ENCODE measurements at regions not wholly inside any gene's neighbourhood (a gene's known extent, or its start where the extent isn't known, plus 50 kb on each side); places are given as distances from the start of the nearest gene placed in this dataset.
"Not testable (repeated sequence)": the region's sequence is repeated elsewhere in the genome, so short reads cannot be mapped to it uniquely, and the experiment has no call there.

- H3K4me3 ChIP-seq (ENCODE audit: low read depth, low read length); H3K36me3 ChIP-seq (ENCODE audit: insufficient read depth, low read length); H2AFZ ChIP-seq (ENCODE audit: low read length, unreplicated experiment); H3K27me3 ChIP-seq (ENCODE audit: insufficient read depth, low read length); H3K4me1 ChIP-seq (ENCODE audit: control insufficient read depth, insufficient read depth, low read length, unreplicated experiment); H3K27ac ChIP-seq (ENCODE audit: low read depth, low read length); H3K79me2 ChIP-seq (ENCODE audit: control insufficient read depth, insufficient read depth, low read length, unreplicated experiment): not testable (repeated sequence)
Measured at GRCh38 chr19:20272627-20273010, 105.6 kb downstream of the ZNF486 start.

GRCh38 chr19:20271927-20272626, 105.1 kb downstream of the ZNF486 start:
- H3K27me3 ChIP-seq (ENCODE audit: insufficient read depth, low read length); H3K27ac ChIP-seq (ENCODE audit: low read depth, low read length); H3K36me3 ChIP-seq (ENCODE audit: insufficient read depth, low read length); H2AFZ ChIP-seq (ENCODE audit: low read length, unreplicated experiment); H3K4me1 ChIP-seq (ENCODE audit: control insufficient read depth, insufficient read depth, low read length, unreplicated experiment); H3K4me3 ChIP-seq (ENCODE audit: low read depth, low read length); H3K79me2 ChIP-seq (ENCODE audit: control insufficient read depth, insufficient read depth, low read length, unreplicated experiment): not testable (repeated sequence)

- no peak overlapping the region for H3K4me3 ChIP-seq (ENCODE audit: low read depth, low read length)
- no peak overlapping the region for H3K27ac ChIP-seq (ENCODE audit: low read depth, low read length)
- no peak overlapping the region for H2AFZ ChIP-seq (ENCODE audit: low read length, unreplicated experiment)
- no peaks in the 10 kb centered on the region for H3K36me3 ChIP-seq (ENCODE audit: insufficient read depth, low read length)
- H3K79me2 ChIP-seq (ENCODE audit: control insufficient read depth, insufficient read depth, low read length, unreplicated experiment) = no peaks in the 10 kb centered on the region
- H3K4me1 ChIP-seq (ENCODE audit: control insufficient read depth, insufficient read depth, low read length, unreplicated experiment) = no peaks in the 10 kb centered on the region
- H3K27me3 ChIP-seq (ENCODE audit: insufficient read depth, low read length) = no peaks in the 10 kb centered on the region
Measured at GRCh38 chr19:20271215-20271926, 104.4 kb downstream of the ZNF486 start.

GRCh38 chr19:20269461-20269860, 102.4 kb downstream of the ZNF486 start:
- H3K4me3 ChIP-seq (ENCODE audit: low read depth, low read length) = no peak overlapping the region
- H2AFZ ChIP-seq (ENCODE audit: low read length, unreplicated experiment) = no peak overlapping the region
- no peak overlapping the region for H3K27ac ChIP-seq (ENCODE audit: low read depth, low read length)
- H3K27me3 ChIP-seq (ENCODE audit: insufficient read depth, low read length) = no peaks in the 10 kb centered on the region
- no peaks in the 10 kb centered on the region for H3K79me2 ChIP-seq (ENCODE audit: control insufficient read depth, insufficient read depth, low read length, unreplicated experiment)
- H3K36me3 ChIP-seq (ENCODE audit: insufficient read depth, low read length) = no peaks in the 10 kb centered on the region
- H3K4me1 ChIP-seq (ENCODE audit: control insufficient read depth, insufficient read depth, low read length, unreplicated experiment) = no peaks in the 10 kb centered on the region

GRCh38 chr19:20261513-20261912, 94.5 kb downstream of the ZNF486 start:
- H3K36me3 ChIP-seq (ENCODE audit: insufficient read depth, low read length); H3K4me1 ChIP-seq (ENCODE audit: control insufficient read depth, insufficient read depth, low read length, unreplicated experiment); H3K27me3 ChIP-seq (ENCODE audit: insufficient read depth, low read length); H3K79me2 ChIP-seq (ENCODE audit: control insufficient read depth, insufficient read depth, low read length, unreplicated experiment); H3K27ac ChIP-seq (ENCODE audit: low read depth, low read length); H3K4me3 ChIP-seq (ENCODE audit: low read depth, low read length); H2AFZ ChIP-seq (ENCODE audit: low read length, unreplicated experiment): not testable (repeated sequence)

- H3K27ac ChIP-seq (ENCODE audit: low read depth, low read length); H3K36me3 ChIP-seq (ENCODE audit: insufficient read depth, low read length); H3K4me1 ChIP-seq (ENCODE audit: control insufficient read depth, insufficient read depth, low read length, unreplicated experiment); H3K79me2 ChIP-seq (ENCODE audit: control insufficient read depth, insufficient read depth, low read length, unreplicated experiment); H2AFZ ChIP-seq (ENCODE audit: low read length, unreplicated experiment); H3K27me3 ChIP-seq (ENCODE audit: insufficient read depth, low read length); H3K4me3 ChIP-seq (ENCODE audit: low read depth, low read length): not testable (repeated sequence)
Measured at GRCh38 chr19:20260738-20261137, 93.7 kb downstream of the ZNF486 start.

GRCh38 chr19:20259615-20260014, 92.6 kb downstream of the ZNF486 start:
- H3K4me1 ChIP-seq (ENCODE audit: control insufficient read depth, insufficient read depth, low read length, unreplicated experiment) = no peaks in the 10 kb centered on the region
- no peaks in the 10 kb centered on the region for H3K36me3 ChIP-seq (ENCODE audit: insufficient read depth, low read length)
- H3K79me2 ChIP-seq (ENCODE audit: control insufficient read depth, insufficient read depth, low read length, unreplicated experiment) = no peaks in the 10 kb centered on the region
- H2AFZ ChIP-seq (ENCODE audit: low read length, unreplicated experiment) = no peak overlapping the region
- no peaks in the 10 kb centered on the region for H3K27me3 ChIP-seq (ENCODE audit: insufficient read depth, low read length)
- H3K27ac ChIP-seq (ENCODE audit: low read depth, low read length) = no peak overlapping the region
- no peak overlapping the region for H3K4me3 ChIP-seq (ENCODE audit: low read depth, low read length)

- Histone ChIP-seq H2AFZ (ENCODE audit: low read length, unreplicated experiment) (no peak overlapping the region), H3K27ac (ENCODE audit: low read depth, low read length) (no peak overlapping the region), H3K36me3 (ENCODE audit: insufficient read depth, low read length) (no peaks in the 10 kb centered on the region), H3K4me3 (ENCODE audit: low read depth, low read length) (no peak overlapping the region), H3K4me1 (ENCODE audit: control insufficient read depth, insufficient read depth, low read length, unreplicated experiment) (no peaks in the 10 kb centered on the region), H3K27me3 (ENCODE audit: insufficient read depth, low read length) (no peaks in the 10 kb centered on the region), H3K79me2 (ENCODE audit: control insufficient read depth, insufficient read depth, low read length, unreplicated experiment) (no peaks in the 10 kb centered on the region)
Measured at GRCh38 chr19:20256606-20257005, 89.6 kb downstream of the ZNF486 start.

GRCh38 chr19:20254121-20254520, 87.1 kb downstream of the ZNF486 start:
- H3K79me2 ChIP-seq (ENCODE audit: control insufficient read depth, insufficient read depth, low read length, unreplicated experiment) = no peaks in the 10 kb centered on the region
- no peak overlapping the region for H3K27ac ChIP-seq (ENCODE audit: low read depth, low read length)
- H3K27me3 ChIP-seq (ENCODE audit: insufficient read depth, low read length) = no peaks in the 10 kb centered on the region
- H3K36me3 ChIP-seq (ENCODE audit: insufficient read depth, low read length) = no peaks in the 10 kb centered on the region
- no peak overlapping the region for H3K4me3 ChIP-seq (ENCODE audit: low read depth, low read length)
- no peaks in the 10 kb centered on the region for H3K4me1 ChIP-seq (ENCODE audit: control insufficient read depth, insufficient read depth, low read length, unreplicated experiment)
- no peak overlapping the region for H2AFZ ChIP-seq (ENCODE audit: low read length, unreplicated experiment)

- Histone ChIP-seq H3K4me1 (ENCODE audit: control insufficient read depth, insufficient read depth, low read length, unreplicated experiment) (no peaks in the 10 kb centered on the region), H3K27ac (ENCODE audit: low read depth, low read length) (no peak overlapping the region), H3K4me3 (ENCODE audit: low read depth, low read length) (no peak overlapping the region), H3K27me3 (ENCODE audit: insufficient read depth, low read length) (no peaks in the 10 kb centered on the region), H3K79me2 (ENCODE audit: control insufficient read depth, insufficient read depth, low read length, unreplicated experiment) (no peaks in the 10 kb centered on the region), H2AFZ (ENCODE audit: low read length, unreplicated experiment) (no peak overlapping the region), H3K36me3 (ENCODE audit: insufficient read depth, low read length) (no peaks in the 10 kb centered on the region)
Measured at GRCh38 chr19:20252613-20253012, 85.6 kb downstream of the ZNF486 start.

GRCh38 chr19:20250627-20251026, 83.6 kb downstream of the ZNF486 start:
- Histone ChIP-seq H3K4me3 (ENCODE audit: low read depth, low read length) (no peak overlapping the region), H3K27ac (ENCODE audit: low read depth, low read length) (no peak overlapping the region), H2AFZ (ENCODE audit: low read length, unreplicated experiment) (no peak overlapping the region), H3K27me3 (ENCODE audit: insufficient read depth, low read length) (no peaks in the 10 kb centered on the region), H3K79me2 (ENCODE audit: control insufficient read depth, insufficient read depth, low read length, unreplicated experiment) (no peaks in the 10 kb centered on the region), H3K4me1 (ENCODE audit: control insufficient read depth, insufficient read depth, low read length, unreplicated experiment) (no peaks in the 10 kb centered on the region), H3K36me3 (ENCODE audit: insufficient read depth, low read length) (no peaks in the 10 kb centered on the region)

Measured in ACC112 (cell line).